ENCODE measurements at regions not wholly inside any gene's neighbourhood (a gene's known extent, or its start where the extent isn't known, plus 50 kb on each side); places are given as distances from the start of the nearest gene placed in this dataset.

DNA sequence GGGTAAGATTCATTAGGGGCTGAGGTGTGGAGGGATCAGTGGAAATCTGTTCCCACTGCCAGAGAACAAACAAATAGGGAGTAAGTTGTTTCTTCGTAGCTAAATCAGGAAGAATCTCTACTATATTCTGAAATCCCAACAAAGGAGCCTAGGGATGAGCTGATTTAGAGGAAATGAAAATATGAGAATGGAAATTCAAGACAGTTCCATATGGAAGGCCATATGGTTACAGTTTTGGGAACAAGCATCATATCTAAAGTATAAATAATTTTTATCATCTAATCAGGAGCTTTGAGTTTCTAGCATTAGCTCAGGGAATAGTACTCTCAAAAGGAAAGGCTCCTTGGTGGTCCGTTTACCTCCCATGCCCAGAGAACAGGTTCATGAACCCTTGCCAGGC is 218.2 kb downstream of the AASDH start:
- H3K36me3 ChIP-seq (ENCODE audit: low read length), result no peaks in the 10 kb centered on the region
- no peak overlapping the region for H2AFZ ChIP-seq (ENCODE audit: low read depth, low read length, severe bottlenecking)
- H3K9me3 ChIP-seq (ENCODE audit: insufficient read depth, low read length), result no peaks in the 10 kb centered on the region
- H3K79me2 ChIP-seq (ENCODE audit: insufficient read depth, low read length), result no peaks in the 10 kb centered on the region
- no peak overlapping the region for H3K4me2 ChIP-seq (ENCODE audit: low read depth, low read length, poor library complexity, severe bottlenecking)
- no peak overlapping the region for H3K9ac ChIP-seq (ENCODE audit: low read length)
- H3K27me3 ChIP-seq (ENCODE audit: low read length), result no peaks in the 10 kb centered on the region
- H4K20me1 ChIP-seq (ENCODE audit: low read depth, low read length), result no peaks in the 10 kb centered on the region
- H3K9me2 ChIP-seq (replicated peaks; ENCODE audit: insufficient read depth, low read length), result no peaks in the 10 kb centered on the region
- H3K27ac ChIP-seq (ENCODE audit: low read depth, low read length), result no peak overlapping the region
- no peak overlapping the region for H3K4me3 ChIP-seq (ENCODE audit: insufficient read depth, low read length, poor library complexity, severe bottlenecking)
- no peak for TF ChIP-seq EZH2phosphoT487 (conservative IDR thresholded peaks at IDR 0.05; ENCODE audit: low read length)
- TF ChIP-seq, protein P1, sequence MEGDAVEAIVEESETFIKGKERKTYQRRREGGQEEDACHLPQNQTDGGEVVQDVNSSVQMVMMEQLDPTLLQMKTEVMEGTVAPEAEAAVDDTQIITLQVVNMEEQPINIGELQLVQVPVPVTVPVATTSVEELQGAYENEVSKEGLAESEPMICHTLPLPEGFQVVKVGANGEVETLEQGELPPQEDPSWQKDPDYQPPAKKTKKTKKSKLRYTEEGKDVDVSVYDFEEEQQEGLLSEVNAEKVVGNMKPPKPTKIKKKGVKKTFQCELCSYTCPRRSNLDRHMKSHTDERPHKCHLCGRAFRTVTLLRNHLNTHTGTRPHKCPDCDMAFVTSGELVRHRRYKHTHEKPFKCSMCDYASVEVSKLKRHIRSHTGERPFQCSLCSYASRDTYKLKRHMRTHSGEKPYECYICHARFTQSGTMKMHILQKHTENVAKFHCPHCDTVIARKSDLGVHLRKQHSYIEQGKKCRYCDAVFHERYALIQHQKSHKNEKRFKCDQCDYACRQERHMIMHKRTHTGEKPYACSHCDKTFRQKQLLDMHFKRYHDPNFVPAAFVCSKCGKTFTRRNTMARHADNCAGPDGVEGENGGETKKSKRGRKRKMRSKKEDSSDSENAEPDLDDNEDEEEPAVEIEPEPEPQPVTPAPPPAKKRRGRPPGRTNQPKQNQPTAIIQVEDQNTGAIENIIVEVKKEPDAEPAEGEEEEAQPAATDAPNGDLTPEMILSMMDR (IDR thresholded peaks at IDR 0.05; ENCODE audit: insufficient read depth, low read length, poor library complexity, severe bottlenecking), result no peak
- H3F3A ChIP-seq (ENCODE audit: insufficient read depth), result no peaks in the 10 kb centered on the region

DNA sequence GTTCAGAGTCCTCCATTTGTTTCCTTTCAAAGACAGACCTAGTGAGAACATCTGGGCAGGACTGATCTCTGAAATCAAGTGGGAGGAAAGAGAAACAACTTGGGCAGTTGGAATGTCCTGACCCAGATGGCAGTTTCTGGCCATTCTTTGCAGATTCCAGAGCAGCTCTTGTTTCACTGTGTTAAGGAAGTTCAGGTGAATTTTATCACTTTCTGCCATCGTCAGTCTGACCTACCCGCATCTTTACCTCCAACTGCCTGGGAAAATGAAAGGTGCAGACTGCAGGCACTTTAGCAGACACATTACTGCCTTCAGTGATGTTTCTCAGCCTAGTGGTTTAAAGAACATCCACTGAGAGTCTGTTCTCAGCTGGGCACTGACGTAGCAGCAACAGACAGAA is 216.2 kb downstream of the CEP135 start:
- H4K20me1 ChIP-seq (ENCODE audit: low read depth, low read length), result no peaks in the 10 kb centered on the region
- H3F3A ChIP-seq (ENCODE audit: insufficient read depth), result no peaks in the 10 kb centered on the region
- H3K9ac ChIP-seq (ENCODE audit: low read length), result no peak overlapping the region
- H3K79me2 ChIP-seq (ENCODE audit: insufficient read depth, low read length), result no peaks in the 10 kb centered on the region
- no peak overlapping the region for H2AFZ ChIP-seq (ENCODE audit: low read depth, low read length, severe bottlenecking)
- TF ChIP-seq EZH2phosphoT487 (conservative IDR thresholded peaks at IDR 0.05; ENCODE audit: low read length), result no peak
- TF ChIP-seq, protein P1 (IDR thresholded peaks at IDR 0.05; ENCODE audit: insufficient read depth, low read length, poor library complexity, severe bottlenecking), result no peak
- H3K4me3 ChIP-seq (ENCODE audit: insufficient read depth, low read length, poor library complexity, severe bottlenecking), result no peak overlapping the region
- no peaks in the 10 kb centered on the region for H3K9me2 ChIP-seq (replicated peaks; ENCODE audit: insufficient read depth, low read length)
- no peaks in the 10 kb centered on the region for H3K36me3 ChIP-seq (ENCODE audit: low read length)
- H3K27me3 ChIP-seq (ENCODE audit: low read length), result no peaks in the 10 kb centered on the region
- no peak overlapping the region for H3K27ac ChIP-seq (ENCODE audit: low read depth, low read length)
- H3K9me3 ChIP-seq (ENCODE audit: insufficient read depth, low read length), result no peaks in the 10 kb centered on the region
- H3K4me2 ChIP-seq (ENCODE audit: low read depth, low read length, poor library complexity, severe bottlenecking), result no peak overlapping the region

DNA sequence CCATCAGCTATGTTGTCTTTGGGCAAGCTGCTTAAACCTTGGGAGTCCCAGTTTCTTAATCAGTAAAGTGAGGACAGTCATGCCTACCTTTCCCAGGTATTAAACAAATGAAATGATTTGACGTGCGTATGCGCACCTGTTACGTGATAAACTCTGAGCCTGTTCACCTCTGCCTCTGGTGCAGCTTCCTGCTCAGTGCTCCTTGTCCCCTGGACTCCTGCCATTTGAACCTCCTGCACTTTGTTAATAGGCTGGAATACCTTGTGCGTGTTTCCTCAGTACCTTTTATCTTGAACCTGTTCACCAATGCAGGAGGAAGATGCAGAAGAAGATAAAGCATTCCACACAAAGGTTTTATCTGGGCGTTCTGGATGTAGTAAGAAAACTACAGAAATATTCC is 211.9 kb downstream of the CEP135 start:
- Histone ChIP-seq H3K4me3 (ENCODE audit: insufficient read depth, low read length, poor library complexity, severe bottlenecking) (no peak overlapping the region), H3K9ac (ENCODE audit: low read length) (no peak overlapping the region), H3K9me2 (replicated peaks; ENCODE audit: insufficient read depth, low read length) (no peaks in the 10 kb centered on the region), H3K9me3 (ENCODE audit: insufficient read depth, low read length) (no peaks in the 10 kb centered on the region), H3K27ac (ENCODE audit: low read depth, low read length) (no peak overlapping the region), H4K20me1 (ENCODE audit: low read depth, low read length) (no peaks in the 10 kb centered on the region), H3K4me2 (ENCODE audit: low read depth, low read length, poor library complexity, severe bottlenecking) (no peak overlapping the region), H2AFZ (ENCODE audit: low read depth, low read length, severe bottlenecking) (no peak overlapping the region), H3K27me3 (ENCODE audit: low read length) (no peaks in the 10 kb centered on the region), H3K79me2 (ENCODE audit: insufficient read depth, low read length) (no peaks in the 10 kb centered on the region), H3F3A (ENCODE audit: insufficient read depth) (no peaks in the 10 kb centered on the region), H3K36me3 (ENCODE audit: low read length) (no peaks in the 10 kb centered on the region)
- TF ChIP-seq, protein P1 (IDR thresholded peaks at IDR 0.05; ENCODE audit: insufficient read depth, low read length, poor library complexity, severe bottlenecking), result no peak
- TF ChIP-seq EZH2phosphoT487 (conservative IDR thresholded peaks at IDR 0.05; ENCODE audit: low read length), result no peak
